ENCODE measurements at regions not wholly inside any gene's neighbourhood (a gene's known extent, or its start where the extent isn't known, plus 50 kb on each side); places are given as distances from the start of the nearest gene placed in this dataset.

DNA sequence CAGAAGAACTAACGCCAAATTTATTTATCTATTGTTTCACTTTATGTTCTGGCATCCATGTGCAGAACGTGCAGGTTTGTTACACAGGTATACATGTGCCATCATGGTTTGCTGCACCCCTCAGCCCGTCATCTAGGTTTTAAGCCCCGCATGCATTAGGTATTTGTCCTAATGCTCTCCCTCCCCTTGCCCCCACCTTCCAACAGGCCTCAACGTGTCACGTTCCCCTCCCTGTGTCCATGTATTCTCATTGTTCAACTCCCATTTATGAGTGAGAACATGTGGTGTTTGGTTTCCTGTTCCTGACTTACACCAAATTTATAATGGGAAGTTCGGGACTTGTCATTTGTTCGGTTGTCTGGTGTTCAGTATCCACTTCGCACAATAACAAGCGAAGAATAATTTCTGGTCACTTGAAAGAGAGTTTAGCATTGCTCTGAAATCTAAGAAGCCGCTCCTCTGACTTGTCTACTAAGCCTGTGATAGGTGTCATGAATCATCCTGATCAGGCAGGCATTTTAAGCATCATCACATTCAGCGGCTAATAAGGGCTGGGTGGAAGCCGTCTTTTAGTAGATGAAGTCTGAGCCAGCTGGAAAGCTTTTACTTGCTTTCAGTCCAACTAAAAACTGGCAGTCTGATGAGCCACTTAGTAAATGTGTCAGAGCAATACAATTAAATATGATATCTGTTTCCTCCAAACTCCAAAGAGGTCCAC lies 1065.7 kb upstream of the PABPC4L start:
- no peaks in the 10 kb centered on the region for H3K4me1 ChIP-seq (ENCODE audit: control insufficient read depth in 5 of 5, insufficient read depth in 5 of 5, low read length in 5 of 5)
- H3K4me3 ChIP-seq = no peak overlapping the region
- H3K9ac ChIP-seq (ENCODE audit: insufficient read depth in 1 of 2, low read length in 2 of 2) = no peak overlapping the region
- peak in 1 of 3 donors; percentile 47 for DNase-seq
- no peak for ATAC-seq (ENCODE audit: insufficient read depth, low FRiP score)
- TF ChIP-seq CTCF (IDR thresholded peaks at IDR 0.05; ENCODE audit: control extremely low read depth, extremely low read depth) = no peak
- 59 to 64% methylated on average over 13 of the region's 13 CpGs for WGBS, 2 donors
- H3K36me3 ChIP-seq (ENCODE audit: control insufficient read depth in 4 of 4, insufficient read depth in 4 of 4, low read length in 4 of 4) = no peaks in the 10 kb centered on the region
- no peaks in the 10 kb centered on the region for H3K27me3 ChIP-seq (ENCODE audit: control insufficient read depth in 3 of 3, insufficient read depth in 3 of 3, low read length in 2 of 3)
- no peak overlapping the region for H3K27ac ChIP-seq (ENCODE audit: low read depth in 1 of 2, low read length in 1 of 2)
- H3K9me3 ChIP-seq (ENCODE audit: control insufficient read depth in 4 of 4, insufficient read depth in 3 of 4, low read length in 3 of 4) = no peaks in the 10 kb centered on the region

DNA sequence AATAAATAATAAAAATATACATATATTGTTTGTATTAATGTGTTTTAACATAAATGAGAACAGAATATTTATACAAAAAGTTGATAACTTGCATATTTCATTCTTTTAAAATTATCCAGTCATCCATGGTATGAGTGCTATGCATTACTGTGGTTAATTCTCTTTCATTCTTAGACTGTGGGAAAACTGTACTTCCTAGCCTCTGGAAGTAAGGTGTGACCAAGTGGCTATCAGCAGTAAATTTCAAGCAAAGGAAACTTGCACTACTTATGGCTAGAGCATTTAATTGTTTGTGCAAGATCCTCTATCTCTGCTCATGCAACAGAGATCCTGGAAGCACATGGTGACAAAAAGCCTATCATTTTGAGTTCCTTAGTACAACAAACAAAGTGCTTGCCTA lies 1054.5 kb upstream of the PABPC4L start:
- Histone ChIP-seq H3K4me3 (no peak overlapping the region), H3K9me3 (ENCODE audit: control insufficient read depth in 4 of 4, insufficient read depth in 3 of 4, low read length in 3 of 4) (no peaks in the 10 kb centered on the region), H3K9ac (ENCODE audit: insufficient read depth in 1 of 2, low read length in 2 of 2) (no peak overlapping the region), H3K27ac (ENCODE audit: low read depth in 1 of 2, low read length in 1 of 2) (no peak overlapping the region), H3K36me3 (ENCODE audit: control insufficient read depth in 4 of 4, insufficient read depth in 4 of 4, low read length in 4 of 4) (no peaks in the 10 kb centered on the region), H3K27me3 (ENCODE audit: control insufficient read depth in 3 of 3, insufficient read depth in 3 of 3, low read length in 2 of 3) (no peaks in the 10 kb centered on the region), H3K4me1 (ENCODE audit: control insufficient read depth in 5 of 5, insufficient read depth in 5 of 5, low read length in 5 of 5) (no peaks in the 10 kb centered on the region)
- DNase-seq = no peak
- no peak for ATAC-seq (ENCODE audit: insufficient read depth, low FRiP score)
- no peak for TF ChIP-seq CTCF (IDR thresholded peaks at IDR 0.05; ENCODE audit: control extremely low read depth, extremely low read depth)

GRCh38 chr4:135250040-135250439 lies 1048.5 kb upstream of the PABPC4L start:
- ATAC-seq (ENCODE audit: insufficient read depth, low FRiP score) = no peak
- H3K9me3 ChIP-seq (ENCODE audit: control insufficient read depth in 4 of 4, insufficient read depth in 3 of 4, low read length in 3 of 4) = no peaks in the 10 kb centered on the region
- no peaks in the 10 kb centered on the region for H3K27me3 ChIP-seq (ENCODE audit: control insufficient read depth in 3 of 3, insufficient read depth in 3 of 3, low read length in 2 of 3)
- no peaks in the 10 kb centered on the region for H3K36me3 ChIP-seq (ENCODE audit: control insufficient read depth in 4 of 4, insufficient read depth in 4 of 4, low read length in 4 of 4)
- H3K27ac ChIP-seq (ENCODE audit: low read depth in 1 of 2, low read length in 1 of 2) = no peak overlapping the region
- H3K4me3 ChIP-seq = no peak overlapping the region
- no peak overlapping the region for H3K9ac ChIP-seq (ENCODE audit: insufficient read depth in 1 of 2, low read length in 2 of 2)
- 39 to 61% methylated on average over 1 of the region's 1 CpG for WGBS, 2 donors
- no peak for TF ChIP-seq CTCF (IDR thresholded peaks at IDR 0.05; ENCODE audit: control extremely low read depth, extremely low read depth)
- H3K4me1 ChIP-seq (ENCODE audit: control insufficient read depth in 5 of 5, insufficient read depth in 5 of 5, low read length in 5 of 5) = no peaks in the 10 kb centered on the region
- no peak for DNase-seq

DNA sequence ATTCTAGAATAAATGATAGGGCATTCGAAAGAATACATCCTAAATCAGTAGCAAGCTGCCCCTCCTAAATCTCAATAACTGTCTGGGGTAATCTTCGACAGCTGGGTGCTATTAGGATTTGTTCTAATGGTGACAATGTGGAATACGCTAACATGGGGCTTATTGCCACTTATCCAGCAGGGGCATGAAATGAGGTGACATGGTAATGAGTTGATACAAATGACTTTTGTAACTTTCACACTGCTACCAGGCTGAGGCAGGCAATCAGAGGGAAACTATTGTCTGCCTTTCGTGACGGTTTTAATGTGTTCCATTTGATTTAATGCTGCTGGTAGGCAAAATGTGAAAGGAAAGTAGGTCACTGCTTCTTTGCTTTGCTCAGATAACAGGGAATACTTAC lies 1047.4 kb upstream of the PABPC4L start:
- DNase-seq (no peak), ATAC-seq (ENCODE audit: insufficient read depth, low FRiP score) (no peak)
- H3K27ac ChIP-seq (ENCODE audit: low read depth in 1 of 2, low read length in 1 of 2) = no peak overlapping the region
- H3K36me3 ChIP-seq (ENCODE audit: control insufficient read depth in 4 of 4, insufficient read depth in 4 of 4, low read length in 4 of 4) = no peaks in the 10 kb centered on the region
- TF ChIP-seq CTCF (IDR thresholded peaks at IDR 0.05; ENCODE audit: control extremely low read depth, extremely low read depth) = no peak
- no peaks in the 10 kb centered on the region for H3K4me1 ChIP-seq (ENCODE audit: control insufficient read depth in 5 of 5, insufficient read depth in 5 of 5, low read length in 5 of 5)
- no peak overlapping the region for H3K4me3 ChIP-seq
- no peak overlapping the region for H3K9ac ChIP-seq (ENCODE audit: insufficient read depth in 1 of 2, low read length in 2 of 2)
- WGBS, 2 donors = 73 to 86% methylated on average over 5 of the region's 5 CpGs
- H3K27me3 ChIP-seq (ENCODE audit: control insufficient read depth in 3 of 3, insufficient read depth in 3 of 3, low read length in 2 of 3) = no peaks in the 10 kb centered on the region
- H3K9me3 ChIP-seq (ENCODE audit: control insufficient read depth in 4 of 4, insufficient read depth in 3 of 4, low read length in 3 of 4) = no peaks in the 10 kb centered on the region
